NT2/D1 (cell line): ENCODE measurements at regions not wholly inside any gene's neighbourhood (a gene's known extent, or its start where the extent isn't known, plus 50 kb on each side); places are given as distances from the start of the nearest gene placed in this dataset.
"Not testable (repeated sequence)": the region's sequence is repeated elsewhere in the genome, so short reads cannot be mapped to it uniquely, and the experiment has no call there.

Experiments used
- DNase-seq: peaks from one replicate; pipeline ENCODE4 v3.0.0-alpha.2; 2011; ENCODE audit warnings: low read depth, low spot score
- H3K27me3 ChIP-seq: 2 replicates; pipeline ENCODE4 v1.6.0; 2011; ENCODE audit warnings: mild to moderate bottlenecking; ENCODE audit not compliant: insufficient read length, insufficient read depth
- H3K36me3 ChIP-seq: 2 replicates; pipeline ENCODE4 v1.6.1; 2011; ENCODE audit warnings: mild to moderate bottlenecking, low read length, mixed read lengths; ENCODE audit not compliant: insufficient read depth, insufficient read length
- H3K4me1 ChIP-seq: 2 replicates; pipeline ENCODE4 v1.5.1; 2011; ENCODE audit not compliant: insufficient read depth, insufficient read length
- H3K4me3 ChIP-seq: 2 replicates; pipeline ENCODE4 v1.5.1; 2011; ENCODE audit warnings: low read depth; ENCODE audit not compliant: insufficient read length
- H3K9ac ChIP-seq: 2 replicates; pipeline ENCODE4 v1.6.0; 2011; ENCODE audit warnings: low read depth; ENCODE audit not compliant: insufficient read length
- H3K9me3 ChIP-seq: 2 replicates; pipeline ENCODE4 v1.5.1; 2011; ENCODE audit warnings: mild to moderate bottlenecking, low read length; ENCODE audit not compliant: insufficient read depth
- SUZ12 ChIP-seq: IDR thresholded peaks from 2 replicates; pipeline ENCODE4 v1.6.1; 2011; ENCODE audit not compliant: insufficient read length, insufficient read depth; ENCODE audit errors: extremely low read depth
- YY1 ChIP-seq: IDR thresholded peaks from 2 replicates; pipeline ENCODE4 v1.6.1; 2011; ENCODE audit not compliant: insufficient read length, insufficient read depth
- ZNF274 ChIP-seq: IDR thresholded peaks from 2 replicates; pipeline ENCODE4 v1.6.1; 2011; ENCODE audit warnings: mild to moderate bottlenecking, low read depth, low read length

DNA sequence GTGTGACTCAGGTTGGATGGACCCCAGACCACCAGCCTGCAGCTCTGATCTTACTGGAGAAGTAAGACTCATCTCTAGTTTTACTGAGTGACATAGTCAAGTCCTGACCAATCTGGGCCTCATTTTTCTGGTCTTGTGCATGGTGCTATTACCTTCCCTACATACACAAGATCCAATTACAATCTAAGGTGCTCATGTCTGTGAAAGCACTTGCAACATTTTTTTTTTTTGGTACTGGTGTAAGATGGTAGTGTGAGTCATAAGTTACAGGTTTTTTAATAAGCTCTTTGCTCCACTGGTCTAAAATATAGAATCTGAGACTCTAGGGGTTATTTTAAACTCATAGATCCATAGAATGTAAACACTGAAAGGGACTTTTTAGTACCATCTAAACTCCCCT is 117.3 kb upstream of the EFEMP1 start:
- H3K36me3 ChIP-seq = no peaks in the 10 kb centered on the region
- no peaks in the 10 kb centered on the region for H3K4me1 ChIP-seq
- H3K4me3 ChIP-seq = no peak overlapping the region
- no peaks in the 10 kb centered on the region for H3K27me3 ChIP-seq
- no peak overlapping the region for H3K9ac ChIP-seq
- DNase-seq = no peak
- no peaks in the 10 kb centered on the region for H3K9me3 ChIP-seq
- TF ChIP-seq SUZ12 = no peak
- no peak for TF ChIP-seq ZNF274
- no peak for TF ChIP-seq YY1

- no peak for DNase-seq
- Histone ChIP-seq H3K9me3 (no peaks in the 10 kb centered on the region), H3K4me1 (no peaks in the 10 kb centered on the region), H3K36me3 (no peaks in the 10 kb centered on the region), H3K9ac (no peak overlapping the region), H3K27me3 (no peaks in the 10 kb centered on the region), H3K4me3 (no peak overlapping the region)
- TF ChIP-seq ZNF274 (no peak), YY1 (no peak), SUZ12 (no peak)
These were observed 123.6 kb upstream of the EFEMP1 start for GRCh38 chr2:56047136-56047535.

- Histone ChIP-seq H3K36me3 (no peaks in the 10 kb centered on the region), H3K9ac (no peak overlapping the region), H3K27me3 (no peaks in the 10 kb centered on the region), H3K9me3 (no peaks in the 10 kb centered on the region), H3K4me1 (no peaks in the 10 kb centered on the region), H3K4me3 (no peak overlapping the region)
- TF ChIP-seq YY1 (no peak), SUZ12 (no peak), ZNF274 (no peak)
- DNase-seq = no peak
These were observed 125.8 kb upstream of the EFEMP1 start for GRCh38 chr2:56049233-56049845.

DNA sequence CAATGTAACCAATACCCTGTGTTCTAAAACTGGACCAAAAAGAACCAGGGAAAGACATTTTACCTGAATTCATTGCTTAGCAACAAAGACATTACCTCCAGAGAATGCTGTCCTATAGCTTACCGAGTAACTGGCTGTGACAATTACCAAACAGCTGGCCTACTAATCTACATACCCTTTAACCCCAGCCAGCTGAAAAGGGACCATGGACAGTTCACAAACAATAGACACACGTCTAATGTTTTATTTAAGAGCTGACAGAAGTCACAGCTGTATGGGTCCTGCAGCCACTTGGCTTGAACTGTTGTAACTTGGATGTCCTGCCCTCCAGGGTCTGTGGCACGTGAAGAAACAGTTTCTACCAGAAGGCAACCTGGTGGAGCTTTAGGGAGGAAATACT is 130.1 kb upstream of the EFEMP1 start:
- Histone ChIP-seq H3K9ac (no peak overlapping the region), H3K9me3 (no peaks in the 10 kb centered on the region), H3K4me3 (no peak overlapping the region), H3K36me3 (no peaks in the 10 kb centered on the region), H3K4me1 (no peaks in the 10 kb centered on the region), H3K27me3 (no peaks in the 10 kb centered on the region)
- TF ChIP-seq YY1 (no peak), SUZ12 (no peak), ZNF274 (no peak)
- no peak for DNase-seq

DNA sequence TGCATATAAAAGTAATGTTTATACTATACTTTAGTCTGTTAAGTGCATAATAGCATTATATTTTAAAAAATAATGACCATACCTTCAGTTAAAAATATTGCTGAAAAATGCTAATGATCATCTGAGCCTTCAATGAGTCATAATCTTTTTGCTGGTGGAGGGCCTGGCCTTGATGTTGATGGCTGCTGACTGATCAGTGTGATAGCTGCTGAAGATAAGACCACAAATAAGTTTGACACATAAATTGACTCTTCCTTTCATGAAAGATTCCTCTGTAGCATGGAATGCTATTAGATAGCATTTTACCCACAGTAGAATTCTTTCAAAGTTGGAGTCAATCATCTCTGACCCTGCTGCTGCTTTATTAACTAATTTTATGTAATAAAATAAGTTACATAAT is 128.4 kb upstream of the CCDC85A start:
- DNase-seq = no peak
- H3K36me3 ChIP-seq = no peaks in the 10 kb centered on the region
- no peak overlapping the region for H3K9ac ChIP-seq
- TF ChIP-seq ZNF274 = no peak
- TF ChIP-seq SUZ12 = no peak
- no peak for TF ChIP-seq YY1
- no peaks in the 10 kb centered on the region for H3K27me3 ChIP-seq
- no peaks in the 10 kb centered on the region for H3K9me3 ChIP-seq
- no peaks in the 10 kb centered on the region for H3K4me1 ChIP-seq
- H3K4me3 ChIP-seq = no peak overlapping the region

DNA sequence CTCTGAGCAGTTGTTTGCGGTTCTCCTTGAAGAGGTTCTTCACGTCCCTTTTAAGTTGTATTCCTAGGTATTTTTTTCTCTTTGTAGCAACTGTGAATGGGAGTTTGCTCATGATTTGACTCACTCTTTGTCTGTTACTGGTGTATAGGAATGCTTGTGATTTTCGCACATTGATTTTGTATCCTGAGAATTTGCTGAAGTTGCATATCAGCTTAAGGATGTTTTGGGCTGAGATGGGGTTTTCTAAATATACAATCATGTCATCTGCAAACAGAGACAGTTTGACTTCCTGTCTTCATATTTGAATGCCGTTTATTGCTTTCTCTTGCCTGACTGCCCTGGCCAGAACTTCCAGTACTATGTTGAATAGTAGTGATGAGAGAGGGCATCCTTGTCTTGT is 122.5 kb upstream of the CCDC85A start:
- H3K36me3 ChIP-seq, H3K9ac ChIP-seq, H3K4me1 ChIP-seq, H3K4me3 ChIP-seq, H3K9me3 ChIP-seq, DNase-seq, H3K27me3 ChIP-seq: not testable (repeated sequence)

- no peaks in the 10 kb centered on the region for H3K4me1 ChIP-seq
- no peak for TF ChIP-seq YY1
- no peak for TF ChIP-seq ZNF274
- TF ChIP-seq SUZ12 = no peak
- no peak for DNase-seq
- H3K27me3 ChIP-seq = no peaks in the 10 kb centered on the region
- H3K9ac ChIP-seq = no peak overlapping the region
- no peak overlapping the region for H3K4me3 ChIP-seq
- no peaks in the 10 kb centered on the region; the same call in 1 of the 2 replicates for H3K9me3 ChIP-seq
- no peaks in the 10 kb centered on the region for H3K36me3 ChIP-seq
These were observed 115.0 kb upstream of the CCDC85A start for GRCh38 chr2:56068746-56069145.
